ENCODE measurements at regions not wholly inside any gene's neighbourhood (a gene's known extent, or its start where the extent isn't known, plus 50 kb on each side); places are given as distances from the start of the nearest gene placed in this dataset.

DNA sequence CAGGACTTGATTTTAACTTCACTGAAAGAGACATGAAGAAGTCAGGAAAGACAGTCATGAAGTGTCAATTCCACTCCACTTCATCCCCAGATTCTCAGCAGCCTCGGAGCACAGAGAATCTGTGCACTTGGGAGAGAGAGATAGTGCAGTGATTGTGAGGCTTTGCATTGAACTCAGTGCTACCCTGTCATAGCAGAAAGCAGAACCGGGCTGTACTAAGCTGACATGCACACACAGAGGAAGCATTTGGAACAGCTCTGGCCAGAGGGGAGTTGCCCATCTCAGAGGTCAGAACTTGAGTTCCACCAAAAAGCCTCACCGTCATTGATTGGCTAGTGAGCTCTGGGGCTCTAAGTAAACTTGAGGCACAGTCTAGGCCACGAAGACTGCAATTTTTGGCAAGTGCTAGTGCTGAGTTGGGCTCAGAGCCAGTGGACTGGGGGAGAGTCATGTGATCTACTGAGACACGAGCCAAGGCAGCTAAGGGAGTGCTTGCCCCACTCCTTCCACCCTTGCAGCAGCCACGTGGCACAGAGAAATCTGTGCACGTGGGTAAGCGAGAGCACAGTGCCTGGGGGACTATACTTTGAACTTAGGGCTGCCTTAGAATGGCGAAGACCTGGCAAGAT, 810.2 kb upstream of the ADAMTS5 start:
- TF ChIP-seq ELF4 (IDR thresholded peaks at IDR 0.05) (no peak), NFRKB (IDR thresholded peaks at IDR 0.05) (no peak), SP1 (IDR thresholded peaks at IDR 0.05) (no peak), PKNOX1 (IDR thresholded peaks at IDR 0.05) (no peak), BHLHE40 (IDR thresholded peaks at IDR 0.05; ENCODE audit: borderline replicate concordance) (no peak), SUZ12 (IDR thresholded peaks at IDR 0.05) (no peak), FOXK2 (IDR thresholded peaks at IDR 0.05) (no peak)

All from HEK293T (cell line).